HepG2 (cell line): ENCODE measurements at regions not wholly inside any gene's neighbourhood (a gene's known extent, or its start where the extent isn't known, plus 50 kb on each side); places are given as distances from the start of the nearest gene placed in this dataset.

Source experiments
- ATAC-seq: fragments of 200-7000 bp; cut with Tn5 transposase; 3 replicates; pipeline ENCODE4 v1.9.1; 2020; ENCODE audit warnings: mild to moderate bottlenecking, moderate library complexity
- BruUV-seq: library from RNA; stranded (reverse); fragments of 400-500 nt; replicated peaks from 2 replicates; lab custom pipeline; 2021; lab: Mats Ljungman, UMichigan
- CTCF ChIA-PET: fragments of 300-600 bp; formaldehyde crosslinking; extraction: SDS; loops from one replicate; lab custom pipeline; 2021; ENCODE audit warnings: low total read pairs, inconsistent platforms, low intra/inter-chr PET ratio; lab: Yijun Ruan, JAX
- POLR2A ChIA-PET: fragments of 350-600 bp; sonication (Branson Sonifier 250); formaldehyde crosslinking; loops from one replicate; lab custom pipeline; 2020; ENCODE audit warnings: antibody characterized with exemption, inconsistent platforms; lab: Yijun Ruan, JAX
- DNase-seq: peaks from one replicate; pipeline ENCODE4 v3.0.0-alpha.2; 2015; ENCODE audit warnings: low spot score
- FAIRE-seq: peaks from 3 replicates; lab custom pipeline; 2011; peaks lifted over from hg19 to GRCh38; lab: Jason Lieb, UNC
- H2AFZ ChIP-seq: one replicate; pipeline ENCODE4 v1.6.1; 2011; ENCODE audit warnings: low read length, inconsistent platforms
- H3K27ac ChIP-seq: fragments of 300-600 bp; 3 replicates; pipeline ENCODE4 v1.8.0; 2011; ENCODE audit warnings: mixed run types, mild to moderate bottlenecking, mixed read lengths, low read length, inconsistent platforms; ENCODE audit not compliant: insufficient read depth; ENCODE audit errors: extremely low read length
- H3K27me3 ChIP-seq, 2 experiments: fragments of 200-600 bp in 1 of 2; 2 replicates in 1 of 2; 3 replicates in 1 of 2; pipeline versions ENCODE4 v1.6.0 to v1.8.0; 2011; ENCODE audit warnings: low read length in 2 of 2, mild to moderate bottlenecking in 2 of 2, moderate library complexity in 2 of 2, inconsistent platforms in 1 of 2; ENCODE audit not compliant: insufficient read depth in 2 of 2, control insufficient read depth in 1 of 2
- H3K36me3 ChIP-seq, 2 experiments: fragments of 200-600 bp in 1 of 2; replicated peaks in 1 of 2; 2 replicates in 1 of 2; 3 replicates in 1 of 2; pipeline versions ENCODE4 v1.5.1 to v1.8.0; 2011; ENCODE audit warnings: low read length in 2 of 2, inconsistent platforms in 1 of 2; ENCODE audit not compliant: insufficient read depth in 2 of 2, control insufficient read depth in 1 of 2
- H3K4me1 ChIP-seq: 2 replicates; pipeline ENCODE4 v1.5.1; 2012; ENCODE audit warnings: low read length, inconsistent platforms; ENCODE audit not compliant: insufficient read depth
- H3K4me2 ChIP-seq: 2 replicates; pipeline ENCODE4 v1.6.0; 2011; ENCODE audit warnings: low read depth, low read length, inconsistent platforms
- H3K4me3 ChIP-seq, 3 experiments: fragments of 200-600 bp in 1 of 3; sonication (generic), shearing (Covaris generic) in 1 of 3; replicated peaks in 1 of 3; 2 replicates each; pipeline ENCODE4 v1.5.1; 2011 to 2016; ENCODE audit warnings: low read length in 3 of 3, inconsistent platforms in 2 of 3, low read depth in 2 of 3, mild to moderate bottlenecking in 2 of 3, control low read depth in 1 of 3, mixed read lengths in 1 of 3; ENCODE audit not compliant: insufficient read depth in 1 of 3
- H3K79me2 ChIP-seq: one replicate; pipeline ENCODE4 v1.6.1; 2011; ENCODE audit warnings: low read length, inconsistent platforms; ENCODE audit not compliant: insufficient read depth
- H3K9ac ChIP-seq: 2 replicates; pipeline ENCODE4 v1.6.0; 2011; ENCODE audit warnings: mild to moderate bottlenecking, low read depth, low read length, inconsistent platforms; ENCODE audit not compliant: insufficient read depth
- H3K9me3 ChIP-seq: 2 replicates; pipeline ENCODE4 v1.5.1; 2012; ENCODE audit warnings: mild to moderate bottlenecking, low read length
- H4K20me1 ChIP-seq: 2 replicates; pipeline ENCODE4 v1.6.0; 2011; ENCODE audit warnings: inconsistent platforms, mild to moderate bottlenecking, low read length, moderate library complexity; ENCODE audit not compliant: insufficient read depth
- BORCS8-MEF2B ChIP-seq: sonication (generic); formaldehyde crosslinking; IDR thresholded peaks from 2 replicates; pipeline ENCODE4 v1.8.0; 2022; ENCODE audit warnings: mild to moderate bottlenecking, missing genetic modification reagents
- CBX5 ChIP-seq: sonication (generic); formaldehyde crosslinking; IDR thresholded peaks from 2 replicates; pipeline ENCODE4 v1.4.0; 2020; ENCODE audit warnings: missing genetic modification reagents, borderline replicate concordance
- NFRKB ChIP-seq: fragments of 450-650 bp; IDR thresholded peaks from 2 replicates; pipeline ENCODE4 v1.6.1; 2017
- NRL ChIP-seq: sonication (generic); formaldehyde crosslinking; IDR thresholded peaks from 2 replicates; pipeline ENCODE4 v1.5.0; 2020; ENCODE audit warnings: missing genetic modification reagents, mild to moderate bottlenecking, moderate library complexity, borderline replicate concordance
- POGZ ChIP-seq: sonication (generic); formaldehyde crosslinking; IDR thresholded peaks from 2 replicates; pipeline ENCODE4 v1.4.0; 2020; ENCODE audit warnings: mild to moderate bottlenecking, missing genetic modification reagents
- PTBP1 ChIP-seq: fragments of 200-400 bp; formaldehyde crosslinking; IDR thresholded peaks from 2 replicates; pipeline ENCODE4 v1.6.1; 2018; ENCODE audit warnings: low read length, low read depth; ENCODE audit not compliant: poor library complexity, severe bottlenecking
- ZNF383 ChIP-seq: sonication (generic); formaldehyde crosslinking; IDR thresholded peaks from 2 replicates; pipeline ENCODE4 v1.4.0; 2020; ENCODE audit warnings: missing genetic modification reagents, mild to moderate bottlenecking, borderline replicate concordance
- ZNF75D ChIP-seq: sonication (generic); formaldehyde crosslinking; IDR thresholded peaks from 2 replicates; pipeline ENCODE4 v1.8.1; 2023; ENCODE audit warnings: missing genetic modification reagents, mild to moderate bottlenecking, borderline replicate concordance
- ZNF784 ChIP-seq: sonication (generic); formaldehyde crosslinking; IDR thresholded peaks from 2 replicates; pipeline ENCODE4 v1.5.1; 2020; ENCODE audit warnings: missing genetic modification reagents, mild to moderate bottlenecking, borderline replicate concordance
- ZXDC ChIP-seq: sonication (generic); formaldehyde crosslinking; IDR thresholded peaks from 2 replicates; pipeline ENCODE4 v1.5.0; 2020; ENCODE audit warnings: mild to moderate bottlenecking, missing genetic modification reagents
- WGBS: methylation state at CpG from one replicate; pipeline ENCODE4 v1.1.6; 2017; ENCODE audit warnings: low lambda C conversion rate; 5-methylcytosine and 5-hydroxymethylcytosine counted together
- in situ Hi-C: cut with HindIII; loops from 2 replicates; pipeline ENCODE4 v1.10.0; 2017; ENCODE audit warnings: low pct_unique_long_range_greater_than_20kb; ENCODE audit not compliant: extremely low pct_ligation_motif_present
- intact Hi-C: fragments of 100-400 bp; cut with micrococcal nuclease; formaldehyde crosslinking; loops from one replicate; pipeline ENCODE4 v1.10.0; 2022; ENCODE audit not compliant: unreplicated experiment

- TF ChIP-seq ZNF784 (CRISPR knock-in tag), result no peak
- TF ChIP-seq CBX5 (CRISPR knock-in tag), result no peak
- TF ChIP-seq ZNF383, result no peak
- TF ChIP-seq BORCS8-MEF2B (CRISPR knock-in tag), result no peak
- no peak for TF ChIP-seq NFRKB
Measured at GRCh38 chr4:188245651-188246050, 106.4 kb downstream of the TRIML1 start (continued).

DNA sequence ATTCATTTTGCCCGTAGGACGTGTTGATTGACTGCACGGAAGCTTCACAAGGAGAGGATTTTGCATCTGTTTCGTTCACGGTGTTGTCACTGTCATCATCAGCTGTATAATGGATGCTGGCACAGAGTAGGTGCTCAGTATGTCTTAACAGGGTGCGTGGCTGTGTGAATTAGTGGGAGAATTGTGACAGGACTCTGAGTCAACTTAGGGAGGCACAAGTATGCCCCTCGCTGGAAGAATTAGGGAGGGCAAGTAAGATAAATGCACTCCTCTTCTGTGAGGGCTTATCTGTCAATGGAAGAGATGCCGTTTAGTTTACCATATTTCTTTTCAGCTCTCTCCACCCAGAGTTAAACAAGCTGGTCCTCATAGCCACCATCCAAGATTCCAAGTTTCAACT, 107.2 kb downstream of the TRIML1 start:
- Histone ChIP-seq H3K79me2 (no peaks in the 10 kb centered on the region), H2AFZ (no peak overlapping the region), H4K20me1 (no peaks in the 10 kb centered on the region), H3K9me3 (no peaks in the 10 kb centered on the region), H3K27ac (no peak overlapping the region), H3K27me3 (peaks cover 1 to 17% of the 10 kb centered on the region in 2 experiments; a peak in 2 of 5 replicates), H3K4me1 (no peaks in the 10 kb centered on the region), H3K9ac (no peak overlapping the region), H3K4me3 (no peak overlapping the region), H3K4me2 (no peak overlapping the region), H3K36me3 (no peaks in the 10 kb centered on the region)
- intact Hi-C loops, result no loop called here
- in situ Hi-C loops, result no loop called here
- WGBS, result 37% methylated on average over 8 of the region's 8 CpGs
- no peak for TF ChIP-seq PTBP1
- DNase-seq (no peak), FAIRE-seq (no peak), ATAC-seq (no peak)
- ChIA-PET CTCF (no interaction called here), POLR2A (no interaction called here)
- no TSS peak for BruUV-seq

- H3K4me3 ChIP-seq, result no peak overlapping the region
- ATAC-seq, result no peak
- no peaks in the 10 kb centered on the region for H3K36me3 ChIP-seq
- H3K27ac ChIP-seq, result no peak overlapping the region
- no peaks in the 10 kb centered on the region for H3K9me3 ChIP-seq
- ChIA-PET POLR2A (no interaction called here), CTCF (no interaction called here)
- intact Hi-C loops (no loop called here), in situ Hi-C loops (no loop called here)
- H4K20me1 ChIP-seq, result no peaks in the 10 kb centered on the region
- DNase-seq, result no peak
- no peak for FAIRE-seq
- H3K27me3 ChIP-seq, result peaks cover 0 to 1% of the 10 kb centered on the region in 2 experiments; a peak in 1 of 5 replicates
- H3K4me2 ChIP-seq, result no peak overlapping the region
- no peaks in the 10 kb centered on the region for H3K4me1 ChIP-seq
- 17% methylated on average over 7 of the region's 7 CpGs for WGBS
- no peak overlapping the region for H3K9ac ChIP-seq
- BruUV-seq, result no TSS peak
- no peak overlapping the region for H2AFZ ChIP-seq
- H3K79me2 ChIP-seq, result no peaks in the 10 kb centered on the region
- TF ChIP-seq POGZ (CRISPR knock-in tag) (no peak), NRL (CRISPR knock-in tag) (no peak), ZNF75D (CRISPR knock-in tag) (no peak), ZXDC (CRISPR knock-in tag) (no peak)
Measured at GRCh38 chr4:188254211-188254610, 115.0 kb downstream of the TRIML1 start.
